ES-I3 (cell line): ENCODE measurements at regions not wholly inside any gene's neighbourhood (a gene's known extent, or its start where the extent isn't known, plus 50 kb on each side); places are given as distances from the start of the nearest gene placed in this dataset.

ENCODE experiments used
- H3K36me3 ChIP-seq: 2 replicates; pipeline ENCODE4 v1.6.1; 2013; ENCODE audit warnings: mild to moderate bottlenecking, low read length, control low read depth, moderate library complexity; ENCODE audit not compliant: insufficient read depth
- H3K4me1 ChIP-seq: 2 replicates; pipeline ENCODE4 v1.6.1; 2013; ENCODE audit warnings: mild to moderate bottlenecking, control low read depth, low read length; ENCODE audit not compliant: insufficient read depth
- H3K9ac ChIP-seq: 2 replicates; pipeline ENCODE4 v1.6.1; 2013; ENCODE audit warnings: low read depth, mild to moderate bottlenecking, low read length, moderate library complexity
- H3K9me3 ChIP-seq: 2 replicates; pipeline ENCODE4 v1.6.1; 2013; ENCODE audit warnings: mild to moderate bottlenecking, low read length, moderate library complexity; ENCODE audit not compliant: control insufficient read depth, insufficient read depth

GRCh38 chr3:103657756-103658155 lies 1222.9 kb downstream of the ZPLD1 start:
- no peaks in the 10 kb centered on the region for H3K4me1 ChIP-seq
- no peaks in the 10 kb centered on the region for H3K9me3 ChIP-seq
- H3K9ac ChIP-seq, result no peak overlapping the region
- no peaks in the 10 kb centered on the region for H3K36me3 ChIP-seq

GRCh38 chr3:103660810-103661209 lies 1226.0 kb downstream of the ZPLD1 start:
- no peaks in the 10 kb centered on the region for H3K36me3 ChIP-seq
- H3K9ac ChIP-seq, result no peak overlapping the region
- no peaks in the 10 kb centered on the region for H3K4me1 ChIP-seq
- H3K9me3 ChIP-seq, result no peaks in the 10 kb centered on the region

GRCh38 chr3:103662591-103662990 lies 1227.8 kb downstream of the ZPLD1 start:
- no peak overlapping the region for H3K9ac ChIP-seq
- H3K9me3 ChIP-seq, result no peaks in the 10 kb centered on the region
- no peaks in the 10 kb centered on the region for H3K36me3 ChIP-seq
- H3K4me1 ChIP-seq, result no peaks in the 10 kb centered on the region

GRCh38 chr3:103672346-103672745 lies 1237.5 kb downstream of the ZPLD1 start:
- Histone ChIP-seq H3K9me3 (no peaks in the 10 kb centered on the region), H3K9ac (no peak overlapping the region), H3K36me3 (no peaks in the 10 kb centered on the region), H3K4me1 (no peaks in the 10 kb centered on the region)

- Histone ChIP-seq H3K36me3 (no peaks in the 10 kb centered on the region), H3K9me3 (no peaks in the 10 kb centered on the region; the same call in 1 of the 2 replicates), H3K9ac (no peak overlapping the region), H3K4me1 (no peaks in the 10 kb centered on the region)
These were observed 1250.1 kb downstream of the ZPLD1 start for GRCh38 chr3:103684904-103685303.

- no peak overlapping the region for H3K9ac ChIP-seq
- no peaks in the 10 kb centered on the region; the same call in 1 of the 2 replicates for H3K9me3 ChIP-seq
- no peaks in the 10 kb centered on the region for H3K36me3 ChIP-seq
- no peaks in the 10 kb centered on the region for H3K4me1 ChIP-seq
These were observed 1251.1 kb downstream of the ZPLD1 start for GRCh38 chr3:103685939-103686338.

GRCh38 chr3:103690536-103690935 lies 1255.7 kb downstream of the ZPLD1 start:
- H3K4me1 ChIP-seq, result no peaks in the 10 kb centered on the region
- no peak overlapping the region for H3K9ac ChIP-seq
- H3K36me3 ChIP-seq, result no peaks in the 10 kb centered on the region
- H3K9me3 ChIP-seq, result no peaks in the 10 kb centered on the region; the same call in 1 of the 2 replicates

- H3K9me3 ChIP-seq, result no peaks in the 10 kb centered on the region; the same call in 1 of the 2 replicates
- no peaks in the 10 kb centered on the region for H3K4me1 ChIP-seq
- H3K9ac ChIP-seq, result no peak overlapping the region
- no peaks in the 10 kb centered on the region for H3K36me3 ChIP-seq
These were observed 1259.0 kb downstream of the ZPLD1 start for GRCh38 chr3:103693831-103694230.

- Histone ChIP-seq H3K9me3 (no peaks in the 10 kb centered on the region), H3K36me3 (no peaks in the 10 kb centered on the region), H3K9ac (no peak overlapping the region), H3K4me1 (no peaks in the 10 kb centered on the region)
These were observed 1263.8 kb downstream of the ZPLD1 start for GRCh38 chr3:103698646-103699045.

GRCh38 chr3:103699228-103699627 lies 1264.4 kb downstream of the ZPLD1 start:
- Histone ChIP-seq H3K9ac (no peak overlapping the region), H3K36me3 (no peaks in the 10 kb centered on the region), H3K9me3 (no peaks in the 10 kb centered on the region), H3K4me1 (no peaks in the 10 kb centered on the region)

GRCh38 chr3:103705641-103706040 lies 1270.8 kb downstream of the ZPLD1 start:
- H3K4me1 ChIP-seq, result no peaks in the 10 kb centered on the region
- H3K9ac ChIP-seq, result no peak overlapping the region
- H3K9me3 ChIP-seq, result no peaks in the 10 kb centered on the region
- H3K36me3 ChIP-seq, result no peaks in the 10 kb centered on the region

GRCh38 chr3:103706671-103707070 lies 1271.9 kb downstream of the ZPLD1 start:
- Histone ChIP-seq H3K36me3 (no peaks in the 10 kb centered on the region), H3K9ac (no peak overlapping the region), H3K4me1 (no peaks in the 10 kb centered on the region), H3K9me3 (no peaks in the 10 kb centered on the region)

- Histone ChIP-seq H3K4me1 (no peaks in the 10 kb centered on the region), H3K9me3 (no peaks in the 10 kb centered on the region), H3K9ac (no peak overlapping the region), H3K36me3 (no peaks in the 10 kb centered on the region)
These were observed 1276.9 kb downstream of the ZPLD1 start for GRCh38 chr3:103711670-103712069.

- Histone ChIP-seq H3K9me3 (no peaks in the 10 kb centered on the region), H3K4me1 (no peaks in the 10 kb centered on the region)
These were observed 1277.6 kb downstream of the ZPLD1 start for GRCh38 chr3:103712320-103713008.

GRCh38 chr3:103729547-103729946 lies 1294.7 kb downstream of the ZPLD1 start:
- H3K9ac ChIP-seq, result no peak overlapping the region
- no peaks in the 10 kb centered on the region for H3K36me3 ChIP-seq
- H3K4me1 ChIP-seq, result no peaks in the 10 kb centered on the region
- H3K9me3 ChIP-seq, result no peaks in the 10 kb centered on the region

More at GRCh38 chr3:103712320-103713008, 1277.6 kb downstream of the ZPLD1 start:
- Histone ChIP-seq H3K36me3 (no peaks in the 10 kb centered on the region), H3K9ac (no peak overlapping the region)
